Sigmoid colon (tissue), 4 donors: ENCODE measurements at regions not wholly inside any gene's neighbourhood (a gene's known extent, or its start where the extent isn't known, plus 50 kb on each side); places are given as distances from the start of the nearest gene placed in this dataset.

Experiments used
- CTCF ChIP-seq, 4 experiments: fragments of 450-650 bp in 3 of 4; fragments of 200-600 bp in 1 of 4; IDR thresholded peaks; one replicate each; pipeline ENCODE4 v1.5.1; 2016 to 2019; ENCODE audit warnings: antibody characterized with exemption in 4 of 4, mild to moderate bottlenecking in 3 of 4, moderate library complexity in 2 of 4
- EP300 ChIP-seq, 4 donors: sonication (generic); formaldehyde crosslinking; IDR thresholded peaks; one replicate each; pipeline ENCODE4 v1.6.1; 2017; ENCODE audit warnings: antibody characterized with exemption in 4 of 4
- POLR2A ChIP-seq, 2 donors: fragments of 450-650 bp; IDR thresholded peaks; one replicate each; pipeline ENCODE4 v1.6.1; 2016; ENCODE audit warnings: antibody characterized with exemption in 2 of 2, mild to moderate bottlenecking in 2 of 2, moderate library complexity in 2 of 2
- POLR2AphosphoS5 ChIP-seq, 4 donors: sonication (generic); formaldehyde crosslinking; IDR thresholded peaks; one replicate each; pipeline ENCODE4 v1.6.1; 2017; ENCODE audit warnings: antibody characterized with exemption in 4 of 4

- TF ChIP-seq CTCF (IDR thresholded peaks at IDR 0.05), result no peak
- TF ChIP-seq POLR2A (IDR thresholded peaks at IDR 0.05), result no peak
- TF ChIP-seq EP300 (IDR thresholded peaks at IDR 0.05), result no peak
- TF ChIP-seq POLR2AphosphoS5 (IDR thresholded peaks at IDR 0.05), result no peak
Measured at GRCh38 chr2:239820836-239821693, 204.1 kb downstream of the NDUFA10 start.
